Hepatocyte (in vitro differentiated cells): ENCODE measurements at regions not wholly inside any gene's neighbourhood (a gene's known extent, or its start where the extent isn't known, plus 50 kb on each side); places are given as distances from the start of the nearest gene placed in this dataset.

Experiments
- EZH2 ChIP-seq: fragments of 200-600 bp; sonication (generic); IDR thresholded peaks from 2 replicates; pipeline ENCODE4 v1.6.1; 2016; ENCODE audit warnings: antibody characterized with exemption, mild to moderate bottlenecking, borderline replicate concordance
- TF ChIP-seq, protein P1 (sequence below): fragments of 200-600 bp; sonication (generic); IDR thresholded peaks from 2 replicates; pipeline ENCODE4 v1.5.1; 2016; ENCODE audit warnings: antibody characterized with exemption, mild to moderate bottlenecking; ENCODE audit not compliant: poor library complexity

DNA sequence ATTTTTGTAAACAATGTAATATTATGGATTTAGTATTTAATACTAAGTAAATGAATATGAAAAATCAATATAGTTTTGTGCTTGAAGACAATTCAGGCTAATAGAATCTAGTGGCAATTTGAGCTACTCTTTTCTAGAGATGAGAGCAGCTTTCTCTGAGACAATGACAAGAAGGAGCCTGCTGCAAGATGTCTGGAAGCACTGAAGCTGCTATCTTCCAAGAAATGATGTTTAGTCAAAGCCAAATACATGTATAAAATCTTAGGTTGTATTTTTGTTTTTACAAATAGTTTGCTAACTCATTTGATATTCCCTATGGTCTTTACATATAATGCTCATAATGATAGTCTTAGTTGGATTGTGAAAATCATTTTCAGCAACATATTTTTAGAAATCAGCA, 103.9 kb upstream of the COL24A1 start:
- TF ChIP-seq, protein P1, sequence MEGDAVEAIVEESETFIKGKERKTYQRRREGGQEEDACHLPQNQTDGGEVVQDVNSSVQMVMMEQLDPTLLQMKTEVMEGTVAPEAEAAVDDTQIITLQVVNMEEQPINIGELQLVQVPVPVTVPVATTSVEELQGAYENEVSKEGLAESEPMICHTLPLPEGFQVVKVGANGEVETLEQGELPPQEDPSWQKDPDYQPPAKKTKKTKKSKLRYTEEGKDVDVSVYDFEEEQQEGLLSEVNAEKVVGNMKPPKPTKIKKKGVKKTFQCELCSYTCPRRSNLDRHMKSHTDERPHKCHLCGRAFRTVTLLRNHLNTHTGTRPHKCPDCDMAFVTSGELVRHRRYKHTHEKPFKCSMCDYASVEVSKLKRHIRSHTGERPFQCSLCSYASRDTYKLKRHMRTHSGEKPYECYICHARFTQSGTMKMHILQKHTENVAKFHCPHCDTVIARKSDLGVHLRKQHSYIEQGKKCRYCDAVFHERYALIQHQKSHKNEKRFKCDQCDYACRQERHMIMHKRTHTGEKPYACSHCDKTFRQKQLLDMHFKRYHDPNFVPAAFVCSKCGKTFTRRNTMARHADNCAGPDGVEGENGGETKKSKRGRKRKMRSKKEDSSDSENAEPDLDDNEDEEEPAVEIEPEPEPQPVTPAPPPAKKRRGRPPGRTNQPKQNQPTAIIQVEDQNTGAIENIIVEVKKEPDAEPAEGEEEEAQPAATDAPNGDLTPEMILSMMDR, result no peak
- no peak for TF ChIP-seq EZH2
